HCT116 (cell line): ENCODE measurements at regions not wholly inside any gene's neighbourhood (a gene's known extent, or its start where the extent isn't known, plus 50 kb on each side); places are given as distances from the start of the nearest gene placed in this dataset.

Source experiments
- ATAC-seq: fragments of 200-7000 bp; cut with Tn5 transposase; 2 replicates; pipeline ENCODE4 v1.9.1; 2020; ENCODE audit warnings: mild to moderate bottlenecking, moderate library complexity
- BruUV-seq: library from RNA; stranded (reverse); fragments of 400-500 nt; replicated peaks from 2 replicates; lab custom pipeline; 2021; lab: Mats Ljungman, UMichigan
- CTCF ChIA-PET: fragments of 300-600 bp; sonication (Branson Sonifier 250); formaldehyde crosslinking; loops from one replicate; lab custom pipeline; 2021; ENCODE audit warnings: antibody characterized with exemption; lab: Charles Lee
- POLR2A ChIA-PET: fragments of 300-600, 350-600 bp; sonication (Branson Sonifier 250); formaldehyde crosslinking; loops from one replicate; lab custom pipeline; 2021; ENCODE audit warnings: antibody characterized with exemption; lab: Charles Lee
- RAD21 ChIA-PET, 2 experiments: fragments of 300-600 bp; sonication (Branson Sonifier 250); formaldehyde crosslinking; loops; one replicate each; lab custom pipeline; 2023; ENCODE audit warnings: low total read pairs in 2 of 2; ENCODE audit not compliant: uncharacterized antibody in 2 of 2, unreplicated experiment in 2 of 2, low non-redundant PET in 1 of 2; lab: Charles Lee
- DNase-seq: peaks from one replicate; pipeline ENCODE4 v3.0.0-alpha.2; 2010; ENCODE audit warnings: low read depth, low spot score
- H2AFZ ChIP-seq: fragments of 200-600 bp; shearing (Covaris generic), sonication (generic); 2 replicates; pipeline ENCODE4 v1.6.1; 2017; ENCODE audit warnings: low read depth, mixed run types, mixed read lengths, antibody characterized with exemption, low read length; ENCODE audit not compliant: poor library complexity, severe bottlenecking
- H3K27ac ChIP-seq: 2 replicates; pipeline ENCODE4 v1.5.1; 2012; ENCODE audit warnings: low read depth, low read length
- H3K27me3 ChIP-seq: fragments of 200-600 bp; sonication (generic); 2 replicates; pipeline ENCODE4 v1.6.1; 2016; ENCODE audit warnings: mixed run types, low read length, mixed read lengths; ENCODE audit not compliant: insufficient read depth
- H3K36me3 ChIP-seq, 2 experiments: fragments of 200-500 bp in 1 of 2; fragments of 200-600 bp in 1 of 2; sonication (Bioruptor generic) in 1 of 2; sonication (generic) in 1 of 2; 2 replicates each; pipeline versions ENCODE4 v1.5.1 to v1.6.1; 2014 to 2016; ENCODE audit warnings: low read length in 2 of 2, inconsistent platforms in 1 of 2, mixed read lengths in 1 of 2, mixed run types in 1 of 2; ENCODE audit not compliant: insufficient read depth in 2 of 2, control insufficient read depth in 1 of 2
- H3K4me1 ChIP-seq, 2 experiments: fragments of 200-600 bp in 1 of 2; sonication (generic) in 1 of 2; 2 replicates each; pipeline versions ENCODE4 v1.5.1 to v1.6.1; 2012 to 2017; ENCODE audit warnings: low read length in 2 of 2, inconsistent platforms in 1 of 2, mild to moderate bottlenecking in 1 of 2, mixed read lengths in 1 of 2, mixed run types in 1 of 2, moderate library complexity in 1 of 2; ENCODE audit not compliant: insufficient read depth in 2 of 2, control insufficient read depth in 1 of 2
- H3K4me2 ChIP-seq: fragments of 200-600 bp; sonication (generic); 2 replicates; pipeline ENCODE4 v1.6.1; 2017; ENCODE audit warnings: mixed run types, low read length, mixed read lengths
- H3K4me3 ChIP-seq, 2 experiments: fragments of 200-600 bp in 1 of 2; sonication (generic) in 1 of 2; replicated peaks in 1 of 2; 2 replicates each; pipeline ENCODE4 v1.5.1; 2011 to 2016; ENCODE audit warnings: low read length in 2 of 2, control low read depth in 1 of 2, low read depth in 1 of 2, mild to moderate bottlenecking in 1 of 2, mixed read lengths in 1 of 2, mixed run types in 1 of 2
- H3K79me2 ChIP-seq: fragments of 200-600 bp; sonication (generic); 2 replicates; pipeline ENCODE4 v1.6.1; 2017; ENCODE audit warnings: mild to moderate bottlenecking, mixed run types, low read length, moderate library complexity, mixed read lengths; ENCODE audit not compliant: insufficient read depth
- H3K9ac ChIP-seq: fragments of 200-600 bp; sonication (generic); 2 replicates; pipeline ENCODE4 v1.6.1; 2016; ENCODE audit warnings: low read length, mixed read lengths
- H3K9me2 ChIP-seq: fragments of 200-600 bp; sonication (generic), shearing (Covaris generic); 2 replicates; pipeline ENCODE4 v1.6.1; 2017; ENCODE audit warnings: mixed run types, mild to moderate bottlenecking, moderate library complexity; ENCODE audit not compliant: insufficient read depth
- H3K9me3 ChIP-seq, 2 experiments: fragments of 200-500 bp in 1 of 2; fragments of 200-600 bp in 1 of 2; sonication (Bioruptor generic) in 1 of 2; sonication (generic) in 1 of 2; 2 replicates each; pipeline ENCODE4 v1.6.1; 2014 to 2017; ENCODE audit warnings: low read length in 2 of 2, mixed read lengths in 2 of 2, inconsistent platforms in 1 of 2, low read depth in 1 of 2, mild to moderate bottlenecking in 1 of 2, mixed run types in 1 of 2, moderate library complexity in 1 of 2; ENCODE audit not compliant: control insufficient read depth in 1 of 2, insufficient read depth in 1 of 2
- H4K20me1 ChIP-seq: fragments of 200-600 bp; sonication (generic), shearing (Covaris generic); 2 replicates; pipeline ENCODE4 v1.6.1; 2017; ENCODE audit warnings: mixed run types, mild to moderate bottlenecking, moderate library complexity; ENCODE audit not compliant: insufficient read depth
- CBX3 ChIP-seq: IDR thresholded peaks from 2 replicates; pipeline ENCODE4 v1.6.1; 2012; ENCODE audit warnings: low read depth
- CEBPB ChIP-seq: IDR thresholded peaks from 2 replicates; pipeline ENCODE4 v1.6.1; 2012; ENCODE audit warnings: low read depth
- CTCF ChIP-seq, 3 experiments: fragments of 200-600 bp in 1 of 3; sonication (generic) in 1 of 3; IDR thresholded peaks in 2 of 3; conservative IDR thresholded peaks in 1 of 3; 2 replicates each; pipeline ENCODE4 v1.5.1; 2012 to 2017; ENCODE audit warnings: low read depth in 2 of 3, low read length in 2 of 3, antibody characterized with exemption in 1 of 3, borderline replicate concordance in 1 of 3, control low read depth in 1 of 3, mild to moderate bottlenecking in 1 of 3, mixed read lengths in 1 of 3, mixed run types in 1 of 3, moderate library complexity in 1 of 3; ENCODE audit not compliant: insufficient read depth in 1 of 3
- EGR1 ChIP-seq: IDR thresholded peaks from 2 replicates; pipeline ENCODE4 v1.6.1; 2012; ENCODE audit warnings: low read depth
- ELF1 ChIP-seq: IDR thresholded peaks from 2 replicates; pipeline ENCODE4 v1.6.1; 2012; ENCODE audit warnings: low read depth, borderline replicate concordance
- EZH2phosphoT487 ChIP-seq: fragments of 200-600 bp; IDR thresholded peaks from 2 replicates; pipeline ENCODE4 v1.6.1; 2018; ENCODE audit warnings: antibody characterized with exemption, borderline replicate concordance
- POLR2AphosphoS5 ChIP-seq: IDR thresholded peaks from 2 replicates; pipeline ENCODE4 v1.6.1; 2011; ENCODE audit warnings: mild to moderate bottlenecking, low read depth, low read length, moderate library complexity
- RAD21 ChIP-seq: IDR thresholded peaks from 2 replicates; pipeline ENCODE4 v1.6.1; 2012; ENCODE audit warnings: low read depth, mild to moderate bottlenecking
- SRF ChIP-seq: IDR thresholded peaks from 2 replicates; pipeline ENCODE4 v1.6.1; 2012; ENCODE audit warnings: low read depth
- TCF7L2 ChIP-seq: IDR thresholded peaks from 2 replicates; pipeline ENCODE4 v1.7.0; 2011; ENCODE audit warnings: borderline replicate concordance, inconsistent platforms; ENCODE audit not compliant: insufficient read depth, insufficient read length; ENCODE audit errors: extremely low read depth
- YY1 ChIP-seq: IDR thresholded peaks from 2 replicates; pipeline ENCODE4 v1.6.1; 2011; ENCODE audit warnings: low read length, low read depth, moderate library complexity, mild to moderate bottlenecking; ENCODE audit not compliant: insufficient replicate concordance; ENCODE audit errors: extremely low read depth
- ZBTB33 ChIP-seq: IDR thresholded peaks from 2 replicates; pipeline ENCODE4 v1.6.1; 2011; ENCODE audit warnings: mild to moderate bottlenecking, low read length, moderate library complexity; ENCODE audit not compliant: insufficient replicate concordance; ENCODE audit errors: extremely low read depth
- ZFX ChIP-seq: fragments of 450-650 bp; IDR thresholded peaks from 2 replicates; pipeline ENCODE4 v1.6.1; 2017
- intact Hi-C: fragments of 100-400 bp; cut with micrococcal nuclease; formaldehyde crosslinking; loops from 2 replicates; pipeline ENCODE4 v1.10.0; 2022
- TF ChIP-seq, protein P1 (sequence below): IDR thresholded peaks from 2 replicates; pipeline ENCODE4 v1.6.1; 2012

DNA sequence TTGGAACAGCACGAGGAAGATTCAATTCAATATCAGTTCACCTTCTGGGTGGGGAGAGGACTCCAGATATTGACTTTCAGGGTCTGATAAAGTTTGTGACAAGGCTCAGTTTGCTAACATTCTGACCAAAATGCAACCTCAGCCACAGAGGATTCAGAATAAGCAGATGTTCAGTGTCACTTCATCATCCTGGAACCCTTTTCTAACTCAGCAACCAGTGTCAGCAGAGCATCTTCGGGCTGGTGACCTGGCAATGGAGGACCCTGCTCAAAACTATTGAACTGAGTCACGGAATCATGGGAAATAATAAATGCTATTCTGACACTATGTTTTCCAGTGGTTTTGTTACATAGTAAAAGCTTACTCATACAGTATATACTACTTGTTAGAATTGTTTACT is 433.4 kb upstream of the CFAP20DC start:
- no peaks in the 10 kb centered on the region for H4K20me1 ChIP-seq
- no peak for TF ChIP-seq EZH2phosphoT487
- no peak for TF ChIP-seq RAD21
- no peak for TF ChIP-seq ELF1
- TF ChIP-seq ZBTB33 = no peak
- no peak for TF ChIP-seq ZFX
- no peak for TF ChIP-seq YY1
- TF ChIP-seq TCF7L2 = no peak
- no peak for TF ChIP-seq CBX3
- TF ChIP-seq CEBPB = no peak
- no peak for DNase-seq
- peaks cover 48% of the 10 kb centered on the region for H3K27me3 ChIP-seq
- ChIA-PET POLR2A (no interaction called here), RAD21 (no interaction called here), CTCF (no interaction called here)
- no peaks in the 10 kb centered on the region for H3K79me2 ChIP-seq
- no peaks in the 10 kb centered on the region for H3K9me2 ChIP-seq
- H3K36me3 ChIP-seq = no peaks in the 10 kb centered on the region
- H3K9ac ChIP-seq = no peak overlapping the region
- H3K4me3 ChIP-seq = no peak overlapping the region
- H2AFZ ChIP-seq = no peak overlapping the region
- no peak overlapping the region for H3K4me2 ChIP-seq
- ATAC-seq = no peak
- BruUV-seq = no TSS peak
- no peaks in the 10 kb centered on the region for H3K9me3 ChIP-seq
- intact Hi-C loops = no loop called here
- no peak overlapping the region for H3K27ac ChIP-seq
- H3K4me1 ChIP-seq = no peaks in the 10 kb centered on the region

DNA sequence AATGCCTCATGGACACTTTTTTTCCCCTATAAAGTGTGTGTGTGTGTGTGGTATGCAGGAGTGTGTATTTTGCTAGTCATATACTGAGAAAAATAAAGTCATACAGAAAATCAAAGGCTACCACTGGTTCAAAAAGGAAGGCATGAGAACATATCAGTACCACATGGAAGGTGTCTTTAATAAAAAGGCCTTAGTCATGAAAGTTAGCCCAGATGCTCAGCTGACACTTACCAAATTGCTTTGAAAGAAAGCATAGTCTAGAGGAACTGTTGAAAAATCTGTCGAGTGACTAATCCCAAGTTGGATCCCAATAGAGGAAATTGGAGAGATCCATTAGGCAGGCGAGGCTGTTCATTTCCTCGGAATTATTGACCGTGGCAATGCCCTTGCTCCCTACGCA is 432.9 kb upstream of the CFAP20DC start:
- H3K36me3 ChIP-seq = no peaks in the 10 kb centered on the region
- no peaks in the 10 kb centered on the region for H3K9me2 ChIP-seq
- ChIA-PET POLR2A (no interaction called here), RAD21 (no interaction called here), CTCF (no interaction called here)
- H3K27ac ChIP-seq = no peak overlapping the region
- H3K4me3 ChIP-seq = no peak overlapping the region
- BruUV-seq = no TSS peak
- no peak for DNase-seq
- H3K9me3 ChIP-seq = no peaks in the 10 kb centered on the region
- H4K20me1 ChIP-seq = no peaks in the 10 kb centered on the region
- H3K4me1 ChIP-seq = no peaks in the 10 kb centered on the region
- H3K79me2 ChIP-seq = no peaks in the 10 kb centered on the region
- peaks cover 48% of the 10 kb centered on the region for H3K27me3 ChIP-seq
- H3K9ac ChIP-seq = no peak overlapping the region
- no peak overlapping the region for H3K4me2 ChIP-seq
- intact Hi-C loops = no loop called here
- H2AFZ ChIP-seq = no peak overlapping the region
- no peak for ATAC-seq
- TF ChIP-seq POLR2AphosphoS5 (no peak), EGR1 (no peak), CTCF (IDR thresholded peaks at IDR 0.05 in 2 of 3, conservative IDR thresholded peaks at IDR 0.05 in 1 of 3; ENCODE audit: borderline replicate concordance in 1 of 3, insufficient read depth in 1 of 3, low read depth in 2 of 3, low read length in 2 of 3) (no peak), SRF (no peak), RAD21 (no peak), YY1 (no peak)
- TF ChIP-seq, protein P1, sequence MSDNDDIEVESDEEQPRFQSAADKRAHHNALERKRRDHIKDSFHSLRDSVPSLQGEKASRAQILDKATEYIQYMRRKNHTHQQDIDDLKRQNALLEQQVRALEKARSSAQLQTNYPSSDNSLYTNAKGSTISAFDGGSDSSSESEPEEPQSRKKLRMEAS = no peak
